ENCODE measurements at regions not wholly inside any gene's neighbourhood (a gene's known extent, or its start where the extent isn't known, plus 50 kb on each side); places are given as distances from the start of the nearest gene placed in this dataset.

DNA sequence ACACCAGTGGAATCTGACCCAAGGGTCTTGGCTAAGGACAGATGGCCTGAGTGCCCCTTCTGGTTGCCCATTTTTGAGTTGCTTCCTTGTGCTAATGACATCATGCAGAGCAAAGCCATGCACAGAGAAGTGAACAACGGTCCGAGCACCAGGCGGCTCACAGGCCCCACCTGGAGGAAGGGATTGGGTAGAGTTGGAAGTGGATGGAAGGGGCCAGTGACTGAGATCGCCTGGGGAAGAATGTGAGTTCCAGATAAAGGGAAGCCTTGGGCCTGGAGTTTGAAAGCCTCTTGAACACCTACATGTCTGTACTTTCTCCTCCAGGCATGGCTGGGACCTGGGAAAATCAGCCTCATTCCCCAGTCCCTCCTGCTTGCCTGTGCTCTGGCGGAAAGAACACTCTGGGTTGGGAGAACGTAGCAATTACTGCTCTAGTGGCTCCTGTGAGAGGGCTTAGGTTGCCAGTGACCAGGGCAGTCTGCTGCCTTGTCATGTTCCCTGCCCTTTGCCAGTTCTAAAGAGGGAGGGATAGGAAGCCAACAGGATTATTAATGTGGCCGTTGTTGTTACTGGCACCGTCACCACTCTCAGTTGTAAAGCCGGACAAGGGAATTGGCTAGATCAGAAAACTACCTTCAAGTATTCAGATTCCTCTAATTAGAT is 62.5 kb upstream of the PTPN3 start (continued):
- TF ChIP-seq GTF2F1 (IDR thresholded peaks at IDR 0.05; ENCODE audit: borderline replicate concordance, low read depth, low read length) = no peak
